Activated gamma-delta T cell treated with Interleukin-2 at 50 U/mL for 16 hours (primary cell): ENCODE measurements at regions not wholly inside any gene's neighbourhood (a gene's known extent, or its start where the extent isn't known, plus 50 kb on each side); places are given as distances from the start of the nearest gene placed in this dataset.

ENCODE experiments used
- DNase-seq: peaks from one replicate; pipeline ENCODE4 v3.0.0-alpha.2; 2020

DNA sequence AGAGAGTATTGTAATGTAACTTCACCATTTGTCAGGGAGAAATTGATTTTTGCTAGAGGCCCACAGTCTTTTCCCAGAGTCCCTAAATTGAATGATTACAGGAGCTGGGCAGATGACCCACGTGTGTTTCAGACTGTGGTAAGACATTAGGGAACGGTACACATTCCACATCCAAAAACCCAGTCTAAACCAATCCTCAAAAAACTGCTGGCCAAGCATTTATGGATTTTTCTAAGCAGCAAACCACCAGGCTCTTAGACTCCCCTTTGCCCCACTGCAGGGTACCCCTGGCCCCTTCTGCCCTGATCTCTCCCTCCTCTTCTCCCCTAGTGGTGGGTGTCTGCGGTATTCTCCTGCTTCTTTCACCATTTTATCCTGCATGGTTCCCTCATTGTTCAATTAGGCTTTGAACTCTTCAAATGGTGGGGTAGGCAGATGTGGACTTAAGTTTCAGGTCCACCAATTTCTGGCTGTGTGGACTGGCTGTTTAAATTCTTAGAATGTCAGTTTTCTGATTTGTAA lies 135.5 kb upstream of the SORCS3 start:
- DNase-seq: no peak

DNA sequence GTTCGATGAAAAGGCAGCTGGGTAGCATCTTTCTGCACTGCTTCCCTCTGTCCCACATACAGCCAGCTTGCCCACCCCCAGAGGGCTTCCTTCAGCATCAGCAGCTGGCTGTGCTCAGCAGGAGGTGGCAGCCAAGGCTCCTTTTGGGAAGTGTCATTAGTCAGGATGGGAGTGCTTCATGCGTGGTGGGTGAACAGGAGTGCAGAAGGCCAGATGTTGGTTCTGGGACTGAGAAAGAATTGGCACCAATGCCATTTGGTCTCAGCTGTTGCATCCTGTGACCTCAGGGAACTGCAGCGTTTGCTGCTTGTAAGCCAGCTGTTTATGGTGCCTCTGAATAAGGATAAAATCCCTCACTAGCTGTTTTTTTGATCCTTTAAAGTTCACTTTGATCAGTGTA lies 131.1 kb upstream of the SORCS3 start:
- no peak for DNase-seq

DNA sequence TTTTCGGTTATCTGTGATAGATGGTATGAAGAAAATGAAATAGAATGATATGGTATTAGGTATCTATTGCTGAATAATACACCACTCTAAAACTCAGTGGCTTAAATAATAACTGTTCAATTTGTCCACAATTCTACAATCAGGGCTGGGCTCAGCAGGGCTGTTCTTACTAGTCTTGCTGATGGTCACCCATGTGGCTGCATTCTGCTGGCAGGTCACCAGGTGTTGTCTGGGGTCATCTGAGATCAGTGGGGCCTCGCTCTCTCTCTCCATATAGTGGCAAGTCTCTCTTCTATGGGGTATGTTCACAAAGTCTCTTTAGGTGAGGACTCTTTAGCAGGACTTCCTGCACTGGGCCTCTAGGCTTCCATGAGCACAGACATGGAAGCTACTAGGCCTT lies 130.4 kb upstream of the SORCS3 start:
- no peak for DNase-seq

DNA sequence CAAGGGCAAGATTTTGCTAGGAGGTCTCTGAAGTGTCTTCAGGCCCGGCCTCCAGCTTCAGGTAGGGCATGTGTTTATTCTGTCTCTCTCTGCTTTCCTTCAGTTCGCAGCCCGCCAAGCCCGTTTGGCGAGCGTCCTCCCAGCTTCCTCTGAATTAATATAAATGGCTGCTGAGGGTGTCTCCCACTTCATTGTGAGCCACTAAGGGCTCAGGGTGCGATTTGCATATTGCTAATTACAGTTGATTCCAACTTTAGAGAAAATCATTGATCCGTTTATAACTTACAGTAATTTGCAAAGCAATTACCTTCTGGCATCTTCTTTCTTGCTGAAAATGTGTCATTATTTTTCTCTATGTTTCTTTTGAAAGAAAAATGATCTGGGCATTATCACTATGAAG lies 128.3 kb upstream of the SORCS3 start:
- DNase-seq: no peak

DNA sequence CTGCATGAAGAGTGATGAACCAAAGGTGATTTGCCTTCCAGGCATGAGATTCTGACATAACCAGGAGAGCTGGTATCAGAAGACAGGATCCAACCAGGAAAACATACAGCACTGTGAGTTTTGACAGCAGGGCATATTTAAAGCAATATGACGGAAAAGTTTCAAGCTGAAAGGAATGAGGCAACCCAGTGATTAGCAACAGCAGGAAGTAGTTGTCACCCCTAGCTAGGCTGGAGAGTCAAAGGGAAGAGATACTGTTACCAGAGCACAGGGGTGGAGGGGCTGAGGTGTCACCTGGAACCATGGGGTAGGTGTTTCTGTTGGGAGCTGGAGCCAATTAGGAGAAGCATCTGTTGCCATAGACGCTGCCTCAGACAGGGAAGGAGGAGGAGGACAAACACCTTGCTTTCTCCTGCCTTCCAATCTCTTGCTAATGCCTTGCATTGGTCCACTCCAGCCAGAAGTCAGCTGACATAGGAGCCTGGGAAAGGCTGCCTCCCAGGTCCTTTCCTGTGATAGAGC lies 125.4 kb upstream of the SORCS3 start:
- no peak for DNase-seq

DNA sequence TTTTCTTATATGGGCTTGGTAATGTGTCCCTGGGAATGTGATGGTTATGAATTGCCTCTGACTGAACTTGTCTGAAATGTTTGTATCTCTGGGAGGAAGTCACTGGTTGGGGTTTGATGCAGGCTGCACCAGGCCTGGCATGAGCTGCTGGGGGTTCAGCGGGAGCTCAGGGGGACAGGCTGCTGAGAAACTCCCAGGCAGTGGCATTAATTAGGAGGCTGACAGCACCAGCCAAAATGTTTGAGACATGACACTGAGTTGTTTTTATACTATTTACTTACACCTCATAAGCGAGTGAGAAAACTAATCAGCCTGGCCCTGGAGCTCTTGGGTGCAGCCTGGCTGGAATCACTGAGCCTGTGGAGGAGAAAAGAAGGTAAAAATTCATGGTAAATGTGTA lies 124.1 kb upstream of the SORCS3 start:
- DNase-seq: no peak

DNA sequence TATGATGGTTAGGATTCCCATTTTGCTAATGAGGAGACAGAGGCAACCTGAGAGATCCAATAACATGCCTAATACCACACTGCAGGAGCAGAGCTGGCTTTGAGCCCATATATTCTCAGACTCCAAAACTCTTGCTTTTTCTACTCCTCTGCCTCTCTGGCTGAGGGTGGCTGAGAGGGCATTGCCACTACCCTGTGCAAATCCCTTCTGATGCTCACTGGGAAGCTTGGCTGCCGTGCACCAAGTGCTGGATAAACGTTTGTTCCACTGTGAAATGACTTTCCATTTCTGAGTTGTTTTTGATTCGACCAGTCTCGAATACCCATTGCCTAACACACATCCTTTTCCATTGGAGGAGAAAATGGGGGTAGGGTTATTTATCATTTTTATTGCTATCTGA lies 123.1 kb upstream of the SORCS3 start:
- DNase-seq: no peak

DNA sequence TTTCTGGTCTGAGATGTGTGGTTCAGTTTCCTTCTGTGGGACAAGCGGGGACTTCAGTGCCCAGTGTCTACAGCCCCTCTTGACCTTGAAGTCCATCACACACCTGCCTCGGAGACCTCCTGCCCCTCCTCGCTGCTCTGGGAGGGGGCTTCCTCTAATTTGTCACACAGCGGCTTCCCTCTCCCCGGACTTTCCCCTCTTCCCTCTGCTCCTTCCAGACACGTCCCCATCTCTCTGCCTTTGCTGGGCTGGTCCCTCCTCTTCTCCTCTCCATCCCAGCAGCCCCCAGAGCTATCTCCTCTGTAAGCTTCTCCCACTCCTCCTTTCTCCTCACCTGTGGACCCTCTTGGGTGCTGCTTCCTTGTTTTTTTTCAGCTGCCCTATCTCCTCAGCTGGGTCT lies 122.2 kb upstream of the SORCS3 start:
- no peak for DNase-seq

DNA sequence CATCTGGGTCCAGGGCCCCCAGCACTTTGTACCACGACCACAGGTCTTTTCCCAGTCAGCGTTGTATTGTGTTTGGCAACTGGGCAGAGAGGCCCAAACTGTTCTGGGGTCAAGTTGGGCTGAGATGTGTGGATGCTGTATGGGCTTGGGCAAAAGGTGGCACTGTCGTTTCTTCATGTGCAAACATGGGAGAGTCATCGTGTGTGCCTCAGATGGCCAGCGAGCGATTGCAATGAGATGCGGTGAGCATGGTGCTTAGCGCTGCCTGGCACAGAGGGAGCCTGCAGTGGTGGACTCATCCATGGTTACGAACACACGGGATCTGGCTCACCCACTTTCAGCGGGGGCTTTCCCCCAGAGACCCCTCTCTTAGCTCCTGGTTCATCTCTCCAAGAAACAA lies 120.4 kb upstream of the SORCS3 start:
- DNase-seq: no peak

DNA sequence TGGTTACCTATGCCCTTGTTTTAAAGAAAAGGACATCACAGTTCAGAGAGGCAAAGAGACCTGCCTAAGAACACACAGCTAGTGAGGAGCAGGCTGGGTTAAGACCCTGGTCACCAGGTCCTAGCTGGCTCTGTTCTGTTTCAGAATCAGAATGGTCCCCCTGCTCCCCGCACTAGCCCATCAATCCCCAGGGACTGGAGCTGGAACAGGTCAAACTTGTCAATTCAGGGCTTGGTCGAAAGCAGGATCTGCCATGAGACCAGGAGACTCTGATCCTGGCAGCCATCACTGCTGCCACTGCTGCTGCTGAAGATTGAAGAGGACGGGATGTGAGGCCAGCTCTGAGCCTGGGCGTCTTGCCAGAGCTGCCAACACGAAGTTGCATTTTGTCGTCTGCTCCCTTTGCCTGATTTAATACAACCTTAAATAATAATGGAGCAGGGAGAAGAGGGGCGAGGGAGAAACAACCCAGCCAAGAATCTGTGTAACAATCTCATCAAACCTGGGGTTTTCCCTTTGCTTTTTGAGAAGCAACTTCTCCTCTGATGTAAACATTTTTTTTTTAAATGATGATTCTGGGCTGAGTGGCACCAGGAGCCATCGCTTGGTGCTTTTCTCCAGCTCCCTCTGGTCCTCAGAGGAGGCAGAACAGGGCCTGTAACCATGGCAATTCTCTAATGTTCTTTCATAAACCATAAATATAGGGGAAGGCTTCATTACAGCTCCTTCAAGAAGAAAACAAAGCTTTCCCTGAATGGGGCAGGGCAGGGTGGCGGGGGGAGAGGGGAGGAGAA lies 119.0 kb upstream of the SORCS3 start:
- no peak for DNase-seq

DNA sequence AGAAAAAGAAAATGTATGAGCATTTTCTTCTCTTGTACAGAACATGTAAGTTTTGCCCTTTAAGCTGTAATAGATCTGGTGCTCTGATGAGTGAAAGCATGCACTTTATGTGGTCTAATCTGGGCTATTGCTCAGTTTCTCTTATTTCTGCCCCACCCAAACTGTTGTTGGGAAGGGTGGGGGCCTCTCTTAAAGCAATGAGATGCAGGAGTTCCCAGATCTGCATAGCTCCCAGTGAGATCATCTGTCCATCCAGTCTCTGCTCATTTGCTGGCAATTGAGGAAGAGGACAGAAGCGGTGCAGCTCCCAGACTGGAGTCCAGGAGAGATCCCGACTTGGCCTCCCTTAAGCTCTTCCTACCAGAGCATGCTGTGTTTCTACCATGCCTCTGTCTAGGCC lies 114.9 kb upstream of the SORCS3 start:
- DNase-seq: no peak

DNA sequence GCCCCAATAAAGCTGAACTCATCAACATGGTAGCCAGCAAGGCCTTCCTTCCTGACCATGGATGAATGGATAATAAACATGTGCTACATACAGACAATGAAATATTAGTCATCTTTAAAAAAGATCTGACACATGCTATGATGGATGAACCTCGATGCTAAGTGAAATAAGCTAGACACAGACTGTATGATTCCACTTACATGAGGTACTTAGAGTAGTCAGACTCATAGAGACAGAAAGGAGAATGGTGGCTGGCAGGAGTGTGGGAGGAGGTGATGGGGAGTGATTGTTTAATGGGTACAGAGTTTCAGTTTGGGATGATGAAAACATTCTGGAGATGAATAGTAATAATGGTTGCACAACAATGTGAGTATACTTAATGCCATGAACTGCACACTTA lies 114.1 kb upstream of the SORCS3 start:
- DNase-seq: no peak

DNA sequence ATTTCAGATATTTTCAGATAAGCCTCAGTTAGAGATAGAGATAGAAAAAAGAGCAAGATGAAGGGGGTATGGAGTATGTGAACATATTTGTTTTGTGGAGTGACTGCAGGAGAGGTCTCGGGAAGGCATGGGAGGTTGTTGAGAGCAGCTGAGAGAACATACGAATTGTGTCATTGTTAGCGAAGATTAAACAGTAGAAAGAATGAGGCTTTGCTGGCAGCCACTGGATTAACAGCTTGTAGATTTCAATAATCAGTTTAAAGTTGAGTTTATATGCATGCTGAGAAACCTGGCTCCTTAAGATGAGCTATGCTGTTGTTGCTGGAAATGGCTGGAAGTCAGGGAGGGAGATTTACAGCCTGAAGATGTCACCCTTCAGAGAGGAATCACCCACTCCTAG lies 100.9 kb upstream of the SORCS3 start:
- DNase-seq: no peak

DNA sequence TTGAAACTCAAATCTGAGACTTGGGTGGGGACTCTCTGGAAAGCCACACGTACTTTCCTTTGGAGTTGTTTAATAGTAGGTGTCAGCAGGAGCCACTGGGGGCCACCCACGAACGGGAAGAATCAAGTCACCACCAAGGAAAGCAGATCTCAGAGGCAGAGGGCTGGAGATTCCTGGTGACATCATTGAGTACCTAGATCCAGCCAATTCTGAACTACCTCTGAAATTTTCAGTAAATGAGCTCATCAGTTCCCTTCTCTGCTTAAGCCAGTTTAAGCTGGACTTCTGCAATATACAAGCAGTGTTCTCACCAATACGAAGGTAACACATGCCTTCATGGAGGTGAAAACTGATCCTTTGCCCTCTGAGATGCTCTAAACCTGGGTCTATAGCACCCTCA lies 99.3 kb upstream of the SORCS3 start:
- DNase-seq: no peak

DNA sequence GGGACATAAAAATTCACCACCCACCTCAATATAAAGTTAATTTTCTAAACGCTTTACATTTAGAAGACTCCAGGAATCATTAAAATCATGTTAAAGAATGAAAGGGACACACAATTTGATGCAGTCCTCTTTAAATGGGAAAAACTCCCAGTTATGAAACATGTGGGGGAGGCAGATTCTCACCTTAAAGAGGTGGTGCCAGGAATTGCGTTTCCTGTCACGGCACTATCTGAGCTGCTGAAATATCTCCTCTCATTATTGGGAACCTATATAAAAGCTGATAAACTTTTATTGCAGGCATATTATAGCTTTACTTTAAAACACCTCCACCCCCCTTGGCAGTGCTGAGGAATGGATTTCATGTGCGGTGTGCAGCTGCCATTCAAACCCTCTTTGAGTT lies 94.8 kb upstream of the SORCS3 start:
- DNase-seq: no peak

DNA sequence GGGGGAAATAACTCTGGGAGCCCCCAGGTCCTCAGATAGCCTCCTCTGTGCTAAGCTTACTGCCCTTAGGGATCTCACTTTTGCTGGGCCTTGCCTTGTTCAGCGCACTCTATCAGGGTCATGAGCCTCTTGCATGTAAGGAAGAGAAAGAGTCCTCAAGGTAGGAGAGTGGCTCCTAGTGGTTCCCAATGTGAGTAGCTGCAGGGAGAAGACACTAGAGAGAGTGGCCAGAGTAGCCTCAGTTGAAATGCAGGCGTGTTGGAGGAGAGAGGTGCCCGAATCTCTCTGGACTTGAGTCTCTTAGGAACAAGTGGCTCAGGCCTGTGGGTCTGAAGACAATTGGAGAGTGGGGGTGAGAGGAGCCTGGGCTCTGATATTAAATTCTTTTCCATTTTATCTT lies 94.3 kb upstream of the SORCS3 start:
- no peak for DNase-seq

DNA sequence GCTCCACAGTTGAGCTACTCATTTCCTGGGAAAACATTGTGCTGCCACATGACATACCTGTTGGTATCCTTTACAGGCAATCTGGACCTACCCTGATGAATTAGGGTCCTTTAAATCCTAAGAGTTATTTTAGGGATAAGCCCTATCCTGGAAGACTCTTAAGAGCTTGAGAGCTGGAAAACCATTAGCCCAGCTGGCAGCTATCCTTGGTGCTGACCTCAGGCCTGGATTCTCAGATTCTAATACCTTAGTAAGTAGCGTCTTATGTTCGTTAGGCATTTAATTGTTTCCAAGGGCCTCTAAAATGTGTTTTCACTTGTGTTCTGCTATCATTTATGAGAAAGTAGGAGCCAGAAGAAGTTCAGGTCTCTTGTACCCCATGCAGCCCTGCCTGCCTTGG lies 93.0 kb upstream of the SORCS3 start:
- no peak for DNase-seq

DNA sequence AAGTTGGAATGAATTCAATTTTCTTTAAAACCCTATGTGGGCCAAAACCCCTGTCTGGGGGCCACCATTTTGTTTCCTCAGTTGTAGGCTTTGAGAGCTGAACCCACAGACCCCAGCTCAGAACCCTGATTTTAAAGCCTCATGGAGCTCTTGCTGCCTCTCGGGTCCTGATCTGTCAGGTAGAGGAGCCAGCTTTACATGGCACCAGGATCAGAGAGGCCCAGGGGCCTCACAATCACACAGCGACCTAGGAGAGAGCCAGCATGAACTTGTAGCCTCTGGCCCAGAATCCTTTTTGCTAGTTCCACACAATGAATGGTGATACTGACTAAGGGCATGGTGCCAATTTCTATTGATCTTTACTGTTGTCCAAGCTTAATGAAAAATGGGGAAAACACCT lies 84.3 kb upstream of the SORCS3 start:
- DNase-seq: no peak

DNA sequence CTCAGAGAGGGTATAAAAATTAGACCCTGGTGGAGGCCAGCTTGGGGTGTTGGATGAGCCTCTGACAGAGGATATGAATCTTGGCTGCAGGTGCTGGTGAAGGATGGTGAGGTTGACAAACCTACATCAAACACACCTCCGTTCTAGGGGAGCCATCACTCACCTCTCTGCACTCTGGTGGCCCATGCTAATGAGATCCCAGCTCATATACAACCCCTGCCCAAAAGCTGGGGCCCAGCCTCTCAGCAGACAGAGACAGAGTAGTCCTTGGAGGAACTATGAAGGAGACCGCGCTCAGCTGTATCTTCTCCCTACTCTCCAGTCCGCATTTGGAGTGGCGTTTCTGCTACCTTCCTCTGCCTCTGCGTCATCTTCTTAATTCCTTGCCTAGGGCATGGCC lies 83.1 kb upstream of the SORCS3 start:
- no peak for DNase-seq

DNA sequence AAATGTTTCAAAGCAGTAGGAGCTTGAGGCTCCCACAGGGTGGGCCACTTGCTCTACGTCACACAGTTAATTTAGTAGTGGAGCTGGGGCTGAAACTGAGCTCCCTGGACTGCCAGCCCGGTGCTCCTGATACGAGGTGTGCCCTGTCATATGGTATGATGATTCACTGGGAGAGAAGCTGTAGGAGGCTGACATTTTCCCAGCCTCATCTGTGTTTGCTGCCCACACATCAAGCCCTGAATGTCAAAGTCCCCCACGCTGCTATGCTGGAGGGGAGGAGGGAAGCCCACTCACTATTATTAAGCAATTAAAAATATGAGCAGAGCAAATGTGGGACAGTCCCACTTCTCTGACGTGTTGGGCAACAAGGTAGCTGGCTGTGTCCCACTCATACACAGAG lies 81.2 kb upstream of the SORCS3 start:
- no peak for DNase-seq

DNA sequence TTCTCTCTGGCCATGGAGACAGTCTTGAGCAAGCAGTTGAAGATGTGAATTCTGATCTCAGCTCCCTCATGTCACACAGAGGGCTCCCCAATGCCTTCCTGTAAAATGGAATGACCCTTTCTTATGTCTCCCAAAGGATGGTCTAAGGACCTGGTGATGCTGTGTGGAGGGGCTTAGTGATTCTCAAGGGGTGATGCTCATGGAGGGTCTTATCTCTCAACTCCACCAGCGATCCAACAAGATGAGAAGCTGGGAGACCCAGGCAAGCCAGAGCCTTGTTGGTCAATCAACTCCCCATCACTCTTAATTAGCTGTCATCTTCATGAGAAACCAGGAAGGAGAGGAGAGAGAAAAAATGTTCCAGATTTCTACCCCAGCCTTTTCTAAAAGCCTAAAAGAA lies 78.0 kb upstream of the SORCS3 start:
- no peak for DNase-seq

DNA sequence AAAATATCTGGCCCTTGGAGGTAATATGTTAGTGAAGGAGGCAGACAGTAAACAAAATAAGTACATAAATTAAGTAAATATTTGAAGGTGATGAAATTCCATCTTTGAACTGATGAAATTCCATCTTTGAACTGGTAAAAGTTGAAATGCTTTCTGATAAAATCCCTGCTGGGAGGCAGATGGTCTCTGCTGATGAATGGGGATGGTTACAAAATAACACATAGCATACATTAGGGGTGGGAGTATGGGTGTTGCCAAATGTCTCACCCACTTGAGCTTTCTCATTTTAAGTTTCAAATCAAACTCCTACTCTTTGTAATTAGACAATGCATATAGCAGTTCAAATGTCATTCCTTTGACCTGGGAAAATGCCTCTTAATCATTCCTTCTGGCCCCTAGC lies 77.5 kb upstream of the SORCS3 start:
- no peak for DNase-seq

DNA sequence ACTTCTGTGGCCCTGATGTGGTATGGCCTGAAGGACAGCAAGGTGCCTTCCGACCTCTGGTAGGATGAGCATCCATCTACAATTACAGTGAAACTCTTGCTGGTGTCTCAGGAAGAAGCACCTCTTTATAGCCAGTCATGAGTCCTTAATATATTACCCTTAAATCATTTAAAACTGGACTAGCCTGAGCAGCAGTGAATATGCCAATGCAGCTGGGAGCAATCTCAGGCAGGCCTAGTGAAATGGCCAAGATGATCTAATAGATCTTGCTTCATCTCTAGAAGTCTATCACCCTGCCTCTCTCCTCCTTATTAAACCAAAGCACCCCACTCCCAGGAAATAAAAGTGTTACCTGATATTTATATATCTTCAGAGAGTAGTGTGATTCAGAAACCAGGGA lies 66.7 kb upstream of the SORCS3 start:
- DNase-seq: no peak

DNA sequence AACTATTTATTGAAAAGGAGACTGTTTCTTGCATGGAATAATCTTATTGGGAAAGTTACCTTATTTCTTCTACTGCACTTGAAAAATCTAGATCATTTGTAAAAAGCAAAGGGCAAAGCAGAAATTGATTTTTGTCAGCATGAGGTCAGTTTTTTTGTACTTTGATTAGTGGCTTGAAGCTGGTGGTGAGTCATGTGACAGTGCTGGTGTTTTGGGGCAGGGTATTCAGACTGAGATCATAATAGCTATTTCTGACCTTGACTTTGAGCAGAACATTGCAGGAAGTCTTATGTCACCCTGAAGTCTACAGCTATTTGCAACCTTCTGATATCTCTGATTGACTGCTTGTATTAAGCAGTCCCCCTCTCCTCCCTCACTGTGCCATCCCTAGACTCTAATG lies 66.3 kb upstream of the SORCS3 start:
- no peak for DNase-seq

DNA sequence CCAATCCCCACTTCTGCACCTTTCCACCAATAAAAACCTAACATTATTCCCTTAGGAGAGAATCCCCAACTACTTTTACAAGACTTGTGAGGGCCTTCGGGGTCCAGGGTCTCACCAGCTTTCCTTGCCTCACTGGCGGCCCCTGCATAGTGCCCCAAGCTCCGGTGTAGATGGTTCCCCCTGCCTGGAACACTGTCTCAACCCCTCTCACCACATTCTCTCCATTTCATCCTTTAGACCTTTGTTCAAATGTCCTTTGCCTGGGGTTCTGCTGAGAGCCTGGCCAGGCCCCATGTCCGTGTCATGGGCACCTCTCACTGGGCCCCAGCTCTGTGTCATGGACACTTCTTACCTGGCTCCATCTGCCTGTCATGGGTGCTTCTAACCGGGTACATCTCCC lies 64.5 kb upstream of the SORCS3 start:
- DNase-seq: no peak
